HepG2 (cell line): ENCODE measurements at regions not wholly inside any gene's neighbourhood (a gene's known extent, or its start where the extent isn't known, plus 50 kb on each side); places are given as distances from the start of the nearest gene placed in this dataset.

Source experiments
- ATAC-seq: fragments of 200-7000 bp; cut with Tn5 transposase; 3 replicates; pipeline ENCODE4 v1.9.1; 2020; ENCODE audit warnings: mild to moderate bottlenecking, moderate library complexity
- BruUV-seq: library from RNA; stranded (reverse); fragments of 400-500 nt; replicated peaks from 2 replicates; lab custom pipeline; 2021; lab: Mats Ljungman, UMichigan
- CTCF ChIA-PET: fragments of 300-600 bp; formaldehyde crosslinking; extraction: SDS; loops from one replicate; lab custom pipeline; 2021; ENCODE audit warnings: low total read pairs, inconsistent platforms, low intra/inter-chr PET ratio; lab: Yijun Ruan, JAX
- POLR2A ChIA-PET: fragments of 350-600 bp; sonication (Branson Sonifier 250); formaldehyde crosslinking; loops from one replicate; lab custom pipeline; 2020; ENCODE audit warnings: antibody characterized with exemption, inconsistent platforms; lab: Yijun Ruan, JAX
- DNase-seq: peaks from one replicate; pipeline ENCODE4 v3.0.0-alpha.2; 2015; ENCODE audit warnings: low spot score
- FAIRE-seq: peaks from 3 replicates; lab custom pipeline; 2011; peaks lifted over from hg19 to GRCh38; lab: Jason Lieb, UNC
- H2AFZ ChIP-seq: one replicate; pipeline ENCODE4 v1.6.1; 2011; ENCODE audit warnings: low read length, inconsistent platforms
- H3K27ac ChIP-seq: fragments of 300-600 bp; 3 replicates; pipeline ENCODE4 v1.8.0; 2011; ENCODE audit warnings: mixed run types, mild to moderate bottlenecking, mixed read lengths, low read length, inconsistent platforms; ENCODE audit not compliant: insufficient read depth; ENCODE audit errors: extremely low read length
- H3K27me3 ChIP-seq, 2 experiments: fragments of 200-600 bp in 1 of 2; 2 replicates in 1 of 2; 3 replicates in 1 of 2; pipeline versions ENCODE4 v1.6.0 to v1.8.0; 2011; ENCODE audit warnings: low read length in 2 of 2, mild to moderate bottlenecking in 2 of 2, moderate library complexity in 2 of 2, inconsistent platforms in 1 of 2; ENCODE audit not compliant: insufficient read depth in 2 of 2, control insufficient read depth in 1 of 2
- H3K36me3 ChIP-seq, 2 experiments: fragments of 200-600 bp in 1 of 2; replicated peaks in 1 of 2; 2 replicates in 1 of 2; 3 replicates in 1 of 2; pipeline versions ENCODE4 v1.5.1 to v1.8.0; 2011; ENCODE audit warnings: low read length in 2 of 2, inconsistent platforms in 1 of 2; ENCODE audit not compliant: insufficient read depth in 2 of 2, control insufficient read depth in 1 of 2
- H3K4me1 ChIP-seq: 2 replicates; pipeline ENCODE4 v1.5.1; 2012; ENCODE audit warnings: low read length, inconsistent platforms; ENCODE audit not compliant: insufficient read depth
- H3K4me2 ChIP-seq: 2 replicates; pipeline ENCODE4 v1.6.0; 2011; ENCODE audit warnings: low read depth, low read length, inconsistent platforms
- H3K4me3 ChIP-seq, 3 experiments: fragments of 200-600 bp in 1 of 3; sonication (generic), shearing (Covaris generic) in 1 of 3; replicated peaks in 1 of 3; 2 replicates each; pipeline ENCODE4 v1.5.1; 2011 to 2016; ENCODE audit warnings: low read length in 3 of 3, inconsistent platforms in 2 of 3, low read depth in 2 of 3, mild to moderate bottlenecking in 2 of 3, control low read depth in 1 of 3, mixed read lengths in 1 of 3; ENCODE audit not compliant: insufficient read depth in 1 of 3
- H3K79me2 ChIP-seq: one replicate; pipeline ENCODE4 v1.6.1; 2011; ENCODE audit warnings: low read length, inconsistent platforms; ENCODE audit not compliant: insufficient read depth
- H3K9ac ChIP-seq: 2 replicates; pipeline ENCODE4 v1.6.0; 2011; ENCODE audit warnings: mild to moderate bottlenecking, low read depth, low read length, inconsistent platforms; ENCODE audit not compliant: insufficient read depth
- H3K9me3 ChIP-seq: 2 replicates; pipeline ENCODE4 v1.5.1; 2012; ENCODE audit warnings: mild to moderate bottlenecking, low read length
- H4K20me1 ChIP-seq: 2 replicates; pipeline ENCODE4 v1.6.0; 2011; ENCODE audit warnings: inconsistent platforms, mild to moderate bottlenecking, low read length, moderate library complexity; ENCODE audit not compliant: insufficient read depth
- CEBPB ChIP-seq: IDR thresholded peaks from 2 replicates; pipeline ENCODE4 v1.6.1; 2011; ENCODE audit warnings: low read depth, low read length, improper control_type of control experiment, borderline replicate concordance
- NPAS2 ChIP-seq: sonication (generic); formaldehyde crosslinking; IDR thresholded peaks from 2 replicates; pipeline ENCODE4 v1.8.0; 2022; ENCODE audit warnings: mild to moderate bottlenecking, missing genetic modification reagents, borderline replicate concordance
- XRCC5 ChIP-seq: fragments of 200-400 bp; formaldehyde crosslinking; optimal IDR thresholded peaks from 2 replicates; pipeline ENCODE3; 2017; ENCODE audit warnings: mild to moderate bottlenecking, low read length
- WGBS: methylation state at CpG from one replicate; pipeline ENCODE4 v1.1.6; 2017; ENCODE audit warnings: low lambda C conversion rate; 5-methylcytosine and 5-hydroxymethylcytosine counted together
- in situ Hi-C: cut with HindIII; loops from 2 replicates; pipeline ENCODE4 v1.10.0; 2017; ENCODE audit warnings: low pct_unique_long_range_greater_than_20kb; ENCODE audit not compliant: extremely low pct_ligation_motif_present
- intact Hi-C: fragments of 100-400 bp; cut with micrococcal nuclease; formaldehyde crosslinking; loops from one replicate; pipeline ENCODE4 v1.10.0; 2022; ENCODE audit not compliant: unreplicated experiment
- TF ChIP-seq, protein P1 (sequence below): IDR thresholded peaks from 2 replicates; pipeline ENCODE4 v1.4.0; 2020; ENCODE audit warnings: mild to moderate bottlenecking, missing genetic modification reagents

DNA sequence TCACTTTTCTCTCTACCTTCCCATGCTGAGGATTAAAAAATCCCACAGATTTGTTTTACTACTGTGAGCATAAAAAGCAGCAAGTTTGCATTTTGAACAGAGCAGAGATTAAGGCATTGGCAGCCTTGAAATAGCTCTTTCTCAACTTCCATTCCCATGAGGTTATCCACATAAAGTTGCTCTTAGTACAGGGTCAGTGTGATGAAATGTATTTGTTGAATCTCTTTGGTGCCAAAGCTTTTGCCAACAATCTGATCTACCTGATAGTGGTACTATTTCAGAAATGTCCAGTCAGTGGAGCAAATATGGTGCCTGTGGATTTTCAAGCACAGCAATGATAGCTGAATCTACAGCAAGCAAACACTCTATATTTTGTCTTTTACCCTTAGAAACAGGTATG lies 254.8 kb downstream of the INHBA start:
- no peaks in the 10 kb centered on the region for H3K79me2 ChIP-seq
- no TSS peak for BruUV-seq
- in situ Hi-C loops, result no loop called here

GRCh38 chr7:41447450-41448042 lies 255.3 kb downstream of the INHBA start:
- H3K4me1 ChIP-seq, result no peaks in the 10 kb centered on the region
- ATAC-seq, result no peak
- FAIRE-seq, result no peak

More for the DNA sequence above, 254.8 kb downstream of the INHBA start:
- H3K4me3 ChIP-seq, result no peak overlapping the region
- no peaks in the 10 kb centered on the region for H3K4me1 ChIP-seq
- H3K4me2 ChIP-seq, result no peak overlapping the region
- intact Hi-C loops, result no loop called here
- DNase-seq, result peak; percentile 16
- H3K27ac ChIP-seq, result no peak overlapping the region
- no peaks in the 10 kb centered on the region for H3K27me3 ChIP-seq
- no peak overlapping the region for H2AFZ ChIP-seq
- no peaks in the 10 kb centered on the region for H4K20me1 ChIP-seq
- peaks cover 52% of the 10 kb centered on the region for H3K9me3 ChIP-seq
- ChIA-PET POLR2A (no interaction called here), CTCF (no interaction called here)
- peak; percentile 59 for ATAC-seq
- H3K36me3 ChIP-seq, result no peaks in the 10 kb centered on the region
- no peak for FAIRE-seq
- TF ChIP-seq CEBPB, result peak; percentile 36; the same call in 1 of the 2 replicates
- TF ChIP-seq, protein P1, sequence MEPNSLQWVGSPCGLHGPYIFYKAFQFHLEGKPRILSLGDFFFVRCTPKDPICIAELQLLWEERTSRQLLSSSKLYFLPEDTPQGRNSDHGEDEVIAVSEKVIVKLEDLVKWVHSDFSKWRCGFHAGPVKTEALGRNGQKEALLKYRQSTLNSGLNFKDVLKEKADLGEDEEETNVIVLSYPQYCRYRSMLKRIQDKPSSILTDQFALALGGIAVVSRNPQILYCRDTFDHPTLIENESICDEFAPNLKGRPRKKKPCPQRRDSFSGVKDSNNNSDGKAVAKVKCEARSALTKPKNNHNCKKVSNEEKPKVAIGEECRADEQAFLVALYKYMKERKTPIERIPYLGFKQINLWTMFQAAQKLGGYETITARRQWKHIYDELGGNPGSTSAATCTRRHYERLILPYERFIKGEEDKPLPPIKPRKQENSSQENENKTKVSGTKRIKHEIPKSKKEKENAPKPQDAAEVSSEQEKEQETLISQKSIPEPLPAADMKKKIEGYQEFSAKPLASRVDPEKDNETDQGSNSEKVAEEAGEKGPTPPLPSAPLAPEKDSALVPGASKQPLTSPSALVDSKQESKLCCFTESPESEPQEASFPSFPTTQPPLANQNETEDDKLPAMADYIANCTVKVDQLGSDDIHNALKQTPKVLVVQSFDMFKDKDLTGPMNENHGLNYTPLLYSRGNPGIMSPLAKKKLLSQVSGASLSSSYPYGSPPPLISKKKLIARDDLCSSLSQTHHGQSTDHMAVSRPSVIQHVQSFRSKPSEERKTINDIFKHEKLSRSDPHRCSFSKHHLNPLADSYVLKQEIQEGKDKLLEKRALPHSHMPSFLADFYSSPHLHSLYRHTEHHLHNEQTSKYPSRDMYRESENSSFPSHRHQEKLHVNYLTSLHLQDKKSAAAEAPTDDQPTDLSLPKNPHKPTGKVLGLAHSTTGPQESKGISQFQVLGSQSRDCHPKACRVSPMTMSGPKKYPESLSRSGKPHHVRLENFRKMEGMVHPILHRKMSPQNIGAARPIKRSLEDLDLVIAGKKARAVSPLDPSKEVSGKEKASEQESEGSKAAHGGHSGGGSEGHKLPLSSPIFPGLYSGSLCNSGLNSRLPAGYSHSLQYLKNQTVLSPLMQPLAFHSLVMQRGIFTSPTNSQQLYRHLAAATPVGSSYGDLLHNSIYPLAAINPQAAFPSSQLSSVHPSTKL (CRISPR knock-in tag), result no peak
- no peak overlapping the region for H3K9ac ChIP-seq

More at GRCh38 chr7:41447450-41448042, 255.3 kb downstream of the INHBA start:
- DNase-seq, result no peak
- H3K9ac ChIP-seq, result no peak overlapping the region
- no peaks in the 10 kb centered on the region for H3K36me3 ChIP-seq
- H3K79me2 ChIP-seq, result no peaks in the 10 kb centered on the region
- intact Hi-C loops, result no loop called here
- no peak overlapping the region for H2AFZ ChIP-seq
- H3K9me3 ChIP-seq, result peaks cover 51% of the 10 kb centered on the region
- H3K27me3 ChIP-seq, result no peaks in the 10 kb centered on the region
- 51% methylated on average over 9 of the region's 9 CpGs for WGBS
- TF ChIP-seq NPAS2 (CRISPR knock-in tag), result no peak
- no peak for TF ChIP-seq XRCC5
- CTCF ChIA-PET, result no interaction called here
- POLR2A ChIA-PET, result no interaction called here
- no peak overlapping the region for H3K27ac ChIP-seq
- no TSS peak for BruUV-seq
- no peak overlapping the region for H3K4me3 ChIP-seq
- in situ Hi-C loops, result no loop called here
- no peak overlapping the region for H3K4me2 ChIP-seq
- no peaks in the 10 kb centered on the region for H4K20me1 ChIP-seq
